Activated B cell treated with CpG ODN at 0.5 μM for 24 hours (primary cell): ENCODE measurements at regions not wholly inside any gene's neighbourhood (a gene's known extent, or its start where the extent isn't known, plus 50 kb on each side); places are given as distances from the start of the nearest gene placed in this dataset.

Experiments
- ATAC-seq: fragments of 200-7000 bp; cut with Tn5 transposase; one replicate; pipeline ENCODE4 v1.10.0; 2021; ENCODE audit warnings: low read depth, mild to moderate bottlenecking, moderate library complexity
- CTCF ChIA-PET: fragments of 350-600 bp; sonication (Branson Sonifier 250); formaldehyde crosslinking; loops from one replicate; lab custom pipeline; 2021; ENCODE audit warnings: antibody characterized with exemption; lab: Charles Lee
- POLR2A ChIA-PET: fragments of 350-600 bp; sonication (Branson Sonifier 250); formaldehyde crosslinking; loops from one replicate; lab custom pipeline; 2021; ENCODE audit warnings: antibody characterized with exemption; lab: Charles Lee
- DNase-seq: peaks from one replicate; pipeline ENCODE4 v3.0.0; 2022
- H3K27ac Mint-ChIP-seq: one replicate; pipeline ENCODE4 v1.8.0; 2020; ENCODE audit warnings: mixed read lengths
- H3K27me3 Mint-ChIP-seq: one replicate; pipeline ENCODE4 v1.8.0; 2021; ENCODE audit warnings: mixed read lengths
- H3K36me3 Mint-ChIP-seq: one replicate; pipeline ENCODE4 v1.8.0; 2021; ENCODE audit warnings: low read depth, mixed read lengths
- H3K4me1 Mint-ChIP-seq: one replicate; pipeline ENCODE4 v1.8.0; 2021; ENCODE audit warnings: mixed read lengths
- H3K4me3 Mint-ChIP-seq: one replicate; pipeline ENCODE4 v1.8.0; 2020; ENCODE audit warnings: mild to moderate bottlenecking, mixed read lengths
- H3K9me3 Mint-ChIP-seq: one replicate; pipeline ENCODE4 v1.8.0; 2020; ENCODE audit warnings: mixed read lengths
- intact Hi-C: fragments of 100-400 bp; cut with micrococcal nuclease; formaldehyde crosslinking; loops from one replicate; pipeline ENCODE4 v1.15.1; 2024
- TF ChIP-seq, protein P1 (sequence below): fragments of 200-600 bp; IDR thresholded peaks from one replicate; pipeline ENCODE4 v1.8.0; 2022; ENCODE audit warnings: antibody characterized with exemption, mild to moderate bottlenecking

DNA sequence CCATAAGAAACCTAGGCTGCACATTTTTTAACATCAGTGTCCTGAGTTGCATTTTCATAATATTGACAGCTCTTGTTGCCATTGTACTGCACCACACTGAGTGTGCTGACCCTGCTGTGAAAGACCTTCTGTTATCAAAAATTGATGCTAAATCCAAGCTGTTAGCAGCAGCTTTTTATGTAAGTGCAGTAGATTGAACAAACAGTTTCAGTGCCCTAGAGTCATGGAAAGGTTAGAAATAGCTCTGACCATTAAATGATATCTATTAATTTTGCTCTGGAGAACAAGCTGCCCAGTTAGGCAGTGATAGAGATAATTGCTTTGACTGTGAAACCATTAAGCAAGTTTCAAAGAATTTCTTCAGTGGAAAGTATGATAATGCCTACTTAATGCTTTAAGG lies 1289.2 kb upstream of the PCDH20 start:
- Mint-ChIP-seq H3K27me3 (no peaks in the 10 kb centered on the region), H3K4me3 (no peak overlapping the region), H3K36me3 (no peaks in the 10 kb centered on the region), H3K4me1 (no peaks in the 10 kb centered on the region), H3K27ac (no peak overlapping the region), H3K9me3 (peaks cover 5% of the 10 kb centered on the region)
- ChIA-PET POLR2A (no interaction called here), CTCF (no interaction called here)
- intact Hi-C loops = no loop called here
- ATAC-seq = no peak
- no peak for DNase-seq
- TF ChIP-seq, protein P1, sequence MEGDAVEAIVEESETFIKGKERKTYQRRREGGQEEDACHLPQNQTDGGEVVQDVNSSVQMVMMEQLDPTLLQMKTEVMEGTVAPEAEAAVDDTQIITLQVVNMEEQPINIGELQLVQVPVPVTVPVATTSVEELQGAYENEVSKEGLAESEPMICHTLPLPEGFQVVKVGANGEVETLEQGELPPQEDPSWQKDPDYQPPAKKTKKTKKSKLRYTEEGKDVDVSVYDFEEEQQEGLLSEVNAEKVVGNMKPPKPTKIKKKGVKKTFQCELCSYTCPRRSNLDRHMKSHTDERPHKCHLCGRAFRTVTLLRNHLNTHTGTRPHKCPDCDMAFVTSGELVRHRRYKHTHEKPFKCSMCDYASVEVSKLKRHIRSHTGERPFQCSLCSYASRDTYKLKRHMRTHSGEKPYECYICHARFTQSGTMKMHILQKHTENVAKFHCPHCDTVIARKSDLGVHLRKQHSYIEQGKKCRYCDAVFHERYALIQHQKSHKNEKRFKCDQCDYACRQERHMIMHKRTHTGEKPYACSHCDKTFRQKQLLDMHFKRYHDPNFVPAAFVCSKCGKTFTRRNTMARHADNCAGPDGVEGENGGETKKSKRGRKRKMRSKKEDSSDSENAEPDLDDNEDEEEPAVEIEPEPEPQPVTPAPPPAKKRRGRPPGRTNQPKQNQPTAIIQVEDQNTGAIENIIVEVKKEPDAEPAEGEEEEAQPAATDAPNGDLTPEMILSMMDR = no peak

DNA sequence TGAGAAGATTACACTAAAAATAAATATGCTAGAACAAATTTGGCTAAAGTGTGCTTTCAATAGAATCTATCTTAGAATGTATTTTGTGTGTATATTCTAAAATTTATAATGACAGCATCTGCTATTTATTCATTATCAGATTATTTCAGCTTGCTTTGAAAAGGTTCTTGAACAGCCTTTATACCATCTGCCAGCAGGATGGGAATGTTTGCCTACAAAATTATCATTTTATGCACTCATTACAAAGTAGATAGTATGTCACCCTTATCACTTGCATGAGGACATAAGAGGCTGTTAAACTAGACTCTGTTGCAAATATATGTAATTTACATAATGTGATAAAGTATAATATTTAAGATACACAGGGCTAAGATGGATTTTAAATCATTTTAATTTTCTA lies 1286.9 kb upstream of the PCDH20 start:
- H3K27me3 Mint-ChIP-seq = no peaks in the 10 kb centered on the region
- ATAC-seq = no peak
- H3K4me1 Mint-ChIP-seq = no peaks in the 10 kb centered on the region
- peaks cover 5% of the 10 kb centered on the region for H3K9me3 Mint-ChIP-seq
- CTCF ChIA-PET = no interaction called here
- POLR2A ChIA-PET = no interaction called here
- no peak for DNase-seq
- no peak overlapping the region for H3K4me3 Mint-ChIP-seq
- no peaks in the 10 kb centered on the region for H3K36me3 Mint-ChIP-seq
- TF ChIP-seq, protein P1 = no peak
- H3K27ac Mint-ChIP-seq = no peak overlapping the region
- intact Hi-C loops = no loop called here

DNA sequence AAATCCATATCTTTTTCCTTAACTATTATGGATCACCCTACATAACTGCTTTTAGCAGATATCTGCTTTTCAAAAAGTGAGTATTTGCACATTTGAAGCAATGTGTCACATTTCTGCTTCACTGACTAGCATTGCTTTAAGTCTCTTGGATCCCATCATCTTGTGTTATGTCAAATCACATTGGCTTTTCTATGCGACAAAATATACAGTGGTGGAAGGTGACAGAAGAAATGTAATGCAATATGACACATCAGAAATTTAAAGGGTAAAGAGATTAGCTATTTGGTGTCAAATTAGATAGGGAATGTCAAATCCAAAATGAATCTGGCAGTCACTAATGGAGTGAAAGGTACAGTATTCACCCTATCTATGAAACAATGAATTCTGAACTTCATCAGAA lies 1282.1 kb upstream of the PCDH20 start:
- ChIA-PET POLR2A (no interaction called here), CTCF (no interaction called here)
- TF ChIP-seq, protein P1 = no peak
- no peak for DNase-seq
- Mint-ChIP-seq H3K9me3 (no peaks in the 10 kb centered on the region), H3K4me3 (no peak overlapping the region), H3K27ac (no peak overlapping the region), H3K4me1 (no peaks in the 10 kb centered on the region), H3K27me3 (no peaks in the 10 kb centered on the region), H3K36me3 (no peaks in the 10 kb centered on the region)
- no peak for ATAC-seq
- intact Hi-C loops = no loop called here

DNA sequence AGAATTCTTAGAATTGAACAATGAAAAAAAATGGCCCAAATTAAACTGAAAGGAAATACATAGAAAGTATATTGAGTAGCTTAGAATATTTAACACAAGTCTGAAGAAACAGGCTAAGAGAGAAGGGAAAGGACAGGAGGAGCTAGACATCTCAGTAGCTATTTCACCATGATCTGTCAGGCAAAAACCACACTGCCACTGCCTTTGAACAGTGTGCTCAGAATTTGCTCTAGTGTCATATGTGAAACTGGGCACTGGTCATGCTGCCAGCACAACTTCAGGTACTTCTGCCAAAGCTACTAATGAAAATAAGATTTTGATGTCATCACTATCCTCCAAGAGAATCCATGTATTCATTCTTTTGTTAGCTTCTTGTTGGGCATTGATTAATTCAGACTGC lies 1280.8 kb upstream of the PCDH20 start:
- ChIA-PET CTCF (no interaction called here), POLR2A (no interaction called here)
- Mint-ChIP-seq H3K36me3 (no peaks in the 10 kb centered on the region), H3K27me3 (no peaks in the 10 kb centered on the region), H3K4me1 (no peaks in the 10 kb centered on the region), H3K27ac (no peak overlapping the region), H3K4me3 (no peak overlapping the region), H3K9me3 (no peaks in the 10 kb centered on the region)
- no peak for ATAC-seq
- DNase-seq = no peak
- TF ChIP-seq, protein P1 = no peak
- intact Hi-C loops = no loop called here

DNA sequence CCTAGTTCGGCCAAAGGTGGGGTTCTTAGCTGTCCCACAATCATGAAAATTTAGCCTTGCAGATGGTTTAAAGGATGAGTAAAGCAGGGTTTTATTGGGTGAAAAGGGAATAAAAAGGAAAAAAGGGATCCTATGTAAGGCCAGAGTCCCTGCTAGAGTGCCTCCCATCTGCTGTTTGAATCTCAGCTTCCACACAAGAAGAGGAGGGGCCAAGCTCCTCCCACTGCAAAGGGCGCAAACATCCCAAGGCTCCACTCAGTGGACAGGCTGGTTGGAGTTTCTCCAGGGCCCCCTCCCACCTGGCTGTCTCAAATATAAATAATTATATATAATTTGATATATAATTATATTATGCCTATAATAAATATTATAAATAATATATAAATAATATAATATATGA lies 1272.1 kb upstream of the PCDH20 start:
- TF ChIP-seq, protein P1 = no peak
- ATAC-seq = no peak

More for the DNA sequence above, 1272.1 kb upstream of the PCDH20 start:
- ChIA-PET CTCF (no interaction called here), POLR2A (no interaction called here)
- Mint-ChIP-seq H3K4me3 (no peak overlapping the region), H3K27ac (no peak overlapping the region), H3K27me3 (no peaks in the 10 kb centered on the region), H3K36me3 (no peaks in the 10 kb centered on the region), H3K4me1 (no peaks in the 10 kb centered on the region), H3K9me3 (peaks cover 3% of the 10 kb centered on the region)
- DNase-seq = no peak
- intact Hi-C loops = no loop called here
